Trophoblast cell (in vitro differentiated cells and primary cell): ENCODE measurements at regions not wholly inside any gene's neighbourhood (a gene's known extent, or its start where the extent isn't known, plus 50 kb on each side); places are given as distances from the start of the nearest gene placed in this dataset.

Experiments
- DNase-seq, 2 donors: peaks; one replicate each; pipeline ENCODE4 v3.0.0-alpha.2; 2016
- H2AFZ ChIP-seq: 2 replicates; pipeline ENCODE4 v1.6.1; 2013; ENCODE audit warnings: low read length, moderate library complexity, mild to moderate bottlenecking; ENCODE audit not compliant: insufficient read depth, poor library complexity
- H2AK5ac ChIP-seq: 2 replicates; pipeline ENCODE4 v1.6.1; 2013; ENCODE audit warnings: mild to moderate bottlenecking, low read length
- H2BK120ac ChIP-seq: 2 replicates; pipeline ENCODE4 v1.6.1; 2013; ENCODE audit warnings: low read length, mild to moderate bottlenecking, moderate library complexity; ENCODE audit not compliant: insufficient read depth, poor library complexity
- H2BK12ac ChIP-seq: 2 replicates; pipeline ENCODE4 v1.6.1; 2013; ENCODE audit warnings: mild to moderate bottlenecking, low read length, moderate library complexity
- H2BK5ac ChIP-seq: 2 replicates; pipeline ENCODE4 v1.6.1; 2013; ENCODE audit warnings: low read length, low read depth, moderate library complexity, mild to moderate bottlenecking; ENCODE audit not compliant: poor library complexity
- H3K14ac ChIP-seq: 2 replicates; pipeline ENCODE4 v1.6.1; 2013; ENCODE audit warnings: mild to moderate bottlenecking, low read length
- H3K18ac ChIP-seq: 2 replicates; pipeline ENCODE4 v1.6.1; 2013; ENCODE audit warnings: mild to moderate bottlenecking, low read length
- H3K23ac ChIP-seq: 2 replicates; pipeline ENCODE4 v1.6.1; 2013; ENCODE audit warnings: low read length
- H3K27ac ChIP-seq: 2 replicates; pipeline ENCODE4 v1.5.1; 2013; ENCODE audit warnings: low read depth, mild to moderate bottlenecking, inconsistent platforms, low read length, moderate library complexity
- H3K27me3 ChIP-seq: 2 replicates; pipeline ENCODE4 v1.6.1; 2013; ENCODE audit warnings: inconsistent platforms, mild to moderate bottlenecking, low read length, moderate library complexity; ENCODE audit not compliant: insufficient read depth
- H3K36me3 ChIP-seq, 2 experiments: 1 replicate in 1 of 2; 2 replicates in 1 of 2; pipeline ENCODE4 v1.6.1; 2013; ENCODE audit warnings: low read length in 2 of 2, mild to moderate bottlenecking in 2 of 2, moderate library complexity in 1 of 2; ENCODE audit not compliant: insufficient read depth in 2 of 2, control insufficient read depth in 1 of 2
- H3K4ac ChIP-seq: 2 replicates; pipeline ENCODE4 v1.6.1; 2013; ENCODE audit warnings: low read depth, mild to moderate bottlenecking, low read length, moderate library complexity
- H3K4me1 ChIP-seq, 2 experiments: 1 replicate in 1 of 2; 2 replicates in 1 of 2; pipeline ENCODE4 v1.6.1; 2013; ENCODE audit warnings: low read length in 2 of 2, mild to moderate bottlenecking in 2 of 2, moderate library complexity in 1 of 2; ENCODE audit not compliant: insufficient read depth in 2 of 2, control insufficient read depth in 1 of 2
- H3K4me2 ChIP-seq: 2 replicates; pipeline ENCODE4 v1.6.1; 2013; ENCODE audit warnings: inconsistent platforms, mild to moderate bottlenecking, low read length, moderate library complexity
- H3K4me3 ChIP-seq: 2 replicates; pipeline ENCODE4 v1.5.1; 2013; ENCODE audit warnings: mild to moderate bottlenecking, low read depth, low read length, inconsistent platforms
- H3K79me1 ChIP-seq: one replicate; pipeline ENCODE4 v1.6.1; 2013; ENCODE audit warnings: low read length
- H3K79me2 ChIP-seq: 2 replicates; pipeline ENCODE4 v1.6.1; 2013; ENCODE audit warnings: low read length, mild to moderate bottlenecking; ENCODE audit not compliant: control insufficient read depth, insufficient read depth, poor library complexity
- H3K9ac ChIP-seq: 2 replicates; pipeline ENCODE4 v1.6.1; 2013; ENCODE audit warnings: mild to moderate bottlenecking, low read length
- H3K9me3 ChIP-seq: 2 replicates; pipeline ENCODE4 v1.6.1; 2013; ENCODE audit warnings: low read depth, mild to moderate bottlenecking, control low read depth, inconsistent platforms, low read length; ENCODE audit not compliant: insufficient read depth
- H4K12ac ChIP-seq: 2 replicates; pipeline ENCODE4 v1.6.1; 2013; ENCODE audit warnings: low read depth, mild to moderate bottlenecking, low read length, moderate library complexity
- H4K8ac ChIP-seq: 2 replicates; pipeline ENCODE4 v1.6.1; 2013; ENCODE audit warnings: low read depth, mild to moderate bottlenecking, low read length, moderate library complexity
- H4K91ac ChIP-seq: one replicate; pipeline ENCODE4 v1.6.1; 2013; ENCODE audit warnings: low read depth, mild to moderate bottlenecking, low read length, moderate library complexity
- WGBS: extraction: QIAGEN DNeasy Blood & Tissue Kit; methylation state at CpG from one replicate; pipeline ENCODE4 v1.1.7; 2013; ENCODE audit warnings: missing lambda C conversion rate; ENCODE audit not compliant: insufficient read length, insufficient coverage; ENCODE audit errors: extremely low coverage; 5-methylcytosine and 5-hydroxymethylcytosine counted together

- Histone ChIP-seq H3K27me3 (no peaks in the 10 kb centered on the region), H3K9me3 (no peaks in the 10 kb centered on the region), H3K36me3 (no peaks in the 10 kb centered on the region), H3K27ac (no peak overlapping the region), H3K4me2 (no peak overlapping the region), H3K4ac (no peak overlapping the region), H3K4me1 (no peaks in the 10 kb centered on the region), H4K8ac (no peak overlapping the region), H3K9ac (no peak overlapping the region), H3K14ac (no peak overlapping the region), H2AK5ac (no peak overlapping the region), H3K23ac (no peak overlapping the region), H4K91ac (no peak overlapping the region), H3K18ac (no peak overlapping the region), H2BK12ac (no peak overlapping the region), H2BK5ac (no peak overlapping the region), H3K79me2 (no peaks in the 10 kb centered on the region), H3K4me3 (no peak overlapping the region), H2AFZ (no peak overlapping the region), H4K12ac (no peak overlapping the region), H3K79me1 (no peaks in the 10 kb centered on the region), H2BK120ac (no peak overlapping the region)
- no CpG with 5 or more reads among the region's 4 CpGs for WGBS
- DNase-seq: no peak
Observed at GRCh38 chr12:68479261-68479895, 131.3 kb upstream of the RAP1B start.

GRCh38 chr12:68479896-68480291 lies 130.8 kb upstream of the RAP1B start:
- Histone ChIP-seq H3K36me3 (no peaks in the 10 kb centered on the region), H3K79me2 (no peaks in the 10 kb centered on the region), H3K9me3 (no peaks in the 10 kb centered on the region), H2AFZ (no peak overlapping the region), H4K8ac (no peak overlapping the region), H4K12ac (no peak overlapping the region), H2AK5ac (no peak overlapping the region), H4K91ac (no peak overlapping the region), H3K9ac (no peak overlapping the region), H3K23ac (no peak overlapping the region), H2BK5ac (no peak overlapping the region), H3K18ac (no peak overlapping the region), H3K4ac (no peak overlapping the region), H3K27me3 (no peaks in the 10 kb centered on the region), H3K79me1 (no peaks in the 10 kb centered on the region), H3K4me1 (no peaks in the 10 kb centered on the region), H3K4me3 (no peak overlapping the region), H3K27ac (no peak overlapping the region), H2BK120ac (no peak overlapping the region), H2BK12ac (no peak overlapping the region), H3K14ac (no peak overlapping the region), H3K4me2 (no peak overlapping the region)
- DNase-seq: no peak
- WGBS: no CpG with 5 or more reads among the region's 2 CpGs

GRCh38 chr12:68480526-68480925 lies 130.2 kb upstream of the RAP1B start:
- Histone ChIP-seq H3K4me3 (no peak overlapping the region), H4K12ac (no peak overlapping the region), H2BK120ac (no peak overlapping the region), H2BK5ac (no peak overlapping the region), H3K18ac (no peak overlapping the region), H3K23ac (no peak overlapping the region), H4K91ac (no peak overlapping the region), H3K14ac (no peak overlapping the region), H3K4me2 (no peak overlapping the region), H2AFZ (no peak overlapping the region), H3K36me3 (no peaks in the 10 kb centered on the region), H3K9ac (no peak overlapping the region), H3K27me3 (no peaks in the 10 kb centered on the region), H3K4ac (no peak overlapping the region), H3K79me1 (no peaks in the 10 kb centered on the region), H3K9me3 (no peaks in the 10 kb centered on the region), H3K27ac (no peak overlapping the region), H3K4me1 (no peaks in the 10 kb centered on the region), H3K79me2 (no peaks in the 10 kb centered on the region), H2AK5ac (no peak overlapping the region), H2BK12ac (no peak overlapping the region), H4K8ac (no peak overlapping the region)
- peak in 1 of 2 donors; percentile 26 for DNase-seq

- WGBS: no CpG with 5 or more reads among the region's 7 CpGs
Observed at GRCh38 chr12:68481181-68481941, 129.3 kb upstream of the RAP1B start.

More at GRCh38 chr12:68481181-68481941, 129.3 kb upstream of the RAP1B start:
- Histone ChIP-seq H3K27me3 (no peaks in the 10 kb centered on the region), H3K23ac (no peak overlapping the region), H4K91ac (no peak overlapping the region), H2BK5ac (no peak overlapping the region), H3K18ac (no peak overlapping the region), H3K79me2 (no peaks in the 10 kb centered on the region), H3K4ac (no peak overlapping the region), H4K8ac (no peak overlapping the region), H2BK12ac (no peak overlapping the region), H3K14ac (no peak overlapping the region), H3K4me3 (no peak overlapping the region), H2AFZ (no peak overlapping the region), H2AK5ac (no peak overlapping the region), H3K27ac (no peak overlapping the region), H3K9ac (no peak overlapping the region), H2BK120ac (no peak overlapping the region), H4K12ac (no peak overlapping the region), H3K79me1 (no peaks in the 10 kb centered on the region), H3K4me2 (no peak overlapping the region), H3K36me3 (no peaks in the 10 kb centered on the region), H3K4me1 (no peaks in the 10 kb centered on the region), H3K9me3 (no peaks in the 10 kb centered on the region)
- DNase-seq: no peak
